ENCODE measurements at regions not wholly inside any gene's neighbourhood (a gene's known extent, or its start where the extent isn't known, plus 50 kb on each side); places are given as distances from the start of the nearest gene placed in this dataset.

DNA sequence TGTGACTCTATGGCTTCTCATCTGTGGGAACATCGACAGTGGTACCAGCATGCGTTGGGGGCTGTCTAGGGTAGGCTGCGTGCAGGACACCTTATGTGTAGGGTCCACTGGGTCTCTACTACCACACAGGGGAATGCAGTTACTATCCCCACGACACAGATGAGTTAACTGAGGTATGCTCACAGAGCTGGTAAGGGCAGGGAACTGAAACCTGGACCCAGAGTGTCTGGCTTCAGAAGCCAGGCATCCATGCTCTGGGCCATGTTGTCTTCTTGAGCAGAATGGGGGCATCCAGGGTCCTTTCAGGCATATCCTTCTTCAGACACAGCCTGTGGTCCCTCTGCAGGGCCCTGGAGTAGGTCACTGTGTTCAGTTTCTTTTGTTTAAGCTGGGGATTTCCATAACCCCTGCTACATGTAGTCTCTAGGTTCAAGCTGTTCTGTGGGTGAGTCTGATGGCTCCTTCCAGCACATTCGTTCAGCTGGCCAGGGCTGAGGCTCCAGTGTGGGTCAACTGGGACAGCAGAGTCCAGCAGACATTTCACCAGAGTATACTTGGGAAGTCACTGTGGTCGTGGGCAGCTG, 148.8 kb downstream of the GADD45G start:
- no peak overlapping the region for H3K27ac ChIP-seq (ENCODE audit: low read depth, low read length)
- no peak for DNase-seq (ENCODE audit: insufficient read length, low spot score, missing footprints)
- TF ChIP-seq, protein P1, sequence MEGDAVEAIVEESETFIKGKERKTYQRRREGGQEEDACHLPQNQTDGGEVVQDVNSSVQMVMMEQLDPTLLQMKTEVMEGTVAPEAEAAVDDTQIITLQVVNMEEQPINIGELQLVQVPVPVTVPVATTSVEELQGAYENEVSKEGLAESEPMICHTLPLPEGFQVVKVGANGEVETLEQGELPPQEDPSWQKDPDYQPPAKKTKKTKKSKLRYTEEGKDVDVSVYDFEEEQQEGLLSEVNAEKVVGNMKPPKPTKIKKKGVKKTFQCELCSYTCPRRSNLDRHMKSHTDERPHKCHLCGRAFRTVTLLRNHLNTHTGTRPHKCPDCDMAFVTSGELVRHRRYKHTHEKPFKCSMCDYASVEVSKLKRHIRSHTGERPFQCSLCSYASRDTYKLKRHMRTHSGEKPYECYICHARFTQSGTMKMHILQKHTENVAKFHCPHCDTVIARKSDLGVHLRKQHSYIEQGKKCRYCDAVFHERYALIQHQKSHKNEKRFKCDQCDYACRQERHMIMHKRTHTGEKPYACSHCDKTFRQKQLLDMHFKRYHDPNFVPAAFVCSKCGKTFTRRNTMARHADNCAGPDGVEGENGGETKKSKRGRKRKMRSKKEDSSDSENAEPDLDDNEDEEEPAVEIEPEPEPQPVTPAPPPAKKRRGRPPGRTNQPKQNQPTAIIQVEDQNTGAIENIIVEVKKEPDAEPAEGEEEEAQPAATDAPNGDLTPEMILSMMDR (IDR thresholded peaks at IDR 0.05; ENCODE audit: extremely low read depth, low read depth, low read length): no peak

DNA sequence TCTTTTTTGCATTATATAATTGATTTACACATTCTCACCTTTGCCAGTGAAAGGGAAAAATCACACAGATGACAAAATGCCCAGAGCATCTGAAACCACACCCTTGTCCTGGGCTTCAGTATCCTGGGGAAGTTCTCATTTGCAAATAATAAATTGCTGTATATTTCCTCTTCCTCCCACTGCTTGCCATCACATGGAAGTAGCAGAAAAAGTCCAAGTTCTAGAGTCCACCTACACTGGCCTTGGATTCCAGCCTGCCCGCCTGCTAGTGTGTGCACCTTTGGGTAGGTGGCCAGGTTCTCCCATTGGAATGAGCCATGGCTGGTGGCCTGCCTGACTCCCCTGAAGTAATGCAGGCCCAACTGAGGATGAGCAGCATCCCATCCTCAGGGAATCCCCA, 149.4 kb downstream of the GADD45G start:
- Histone ChIP-seq H4K20me1 (ENCODE audit: insufficient read depth, low read length) (no peaks in the 10 kb centered on the region), H3K4me3 (ENCODE audit: insufficient read depth, low read length) (no peak overlapping the region), H2AFZ (ENCODE audit: low read length) (no peak overlapping the region), H3K27me3 (ENCODE audit: insufficient read depth, low read length) (no peaks in the 10 kb centered on the region), H3K4me1 (ENCODE audit: insufficient read depth, low read length) (no peaks in the 10 kb centered on the region), H3K36me3 (ENCODE audit: insufficient read depth, low read length) (no peaks in the 10 kb centered on the region), H3K9me3 (ENCODE audit: low read depth, low read length) (no peaks in the 10 kb centered on the region), H3K79me2 (ENCODE audit: insufficient read depth, low read length) (no peaks in the 10 kb centered on the region), H3K27ac (ENCODE audit: low read depth, low read length) (no peak overlapping the region), H3K4me2 (ENCODE audit: insufficient read depth, low read length) (no peak overlapping the region)
- no peak for DNase-seq (ENCODE audit: insufficient read length, low spot score, missing footprints)
- TF ChIP-seq, protein P1 (IDR thresholded peaks at IDR 0.05; ENCODE audit: extremely low read depth, low read depth, low read length): no peak

More for the DNA sequence above, 148.8 kb downstream of the GADD45G start:
- no peaks in the 10 kb centered on the region for H3K4me1 ChIP-seq (ENCODE audit: insufficient read depth, low read length)
- H3K36me3 ChIP-seq (ENCODE audit: insufficient read depth, low read length): no peaks in the 10 kb centered on the region
- no peaks in the 10 kb centered on the region for H3K79me2 ChIP-seq (ENCODE audit: insufficient read depth, low read length)
- H2AFZ ChIP-seq (ENCODE audit: low read length): no peak overlapping the region
- H3K4me2 ChIP-seq (ENCODE audit: insufficient read depth, low read length): no peak overlapping the region
- H3K27me3 ChIP-seq (ENCODE audit: insufficient read depth, low read length): no peaks in the 10 kb centered on the region
- no peak overlapping the region for H3K4me3 ChIP-seq (ENCODE audit: insufficient read depth, low read length)
- no peaks in the 10 kb centered on the region for H4K20me1 ChIP-seq (ENCODE audit: insufficient read depth, low read length)
- no peaks in the 10 kb centered on the region for H3K9me3 ChIP-seq (ENCODE audit: low read depth, low read length)

DNA sequence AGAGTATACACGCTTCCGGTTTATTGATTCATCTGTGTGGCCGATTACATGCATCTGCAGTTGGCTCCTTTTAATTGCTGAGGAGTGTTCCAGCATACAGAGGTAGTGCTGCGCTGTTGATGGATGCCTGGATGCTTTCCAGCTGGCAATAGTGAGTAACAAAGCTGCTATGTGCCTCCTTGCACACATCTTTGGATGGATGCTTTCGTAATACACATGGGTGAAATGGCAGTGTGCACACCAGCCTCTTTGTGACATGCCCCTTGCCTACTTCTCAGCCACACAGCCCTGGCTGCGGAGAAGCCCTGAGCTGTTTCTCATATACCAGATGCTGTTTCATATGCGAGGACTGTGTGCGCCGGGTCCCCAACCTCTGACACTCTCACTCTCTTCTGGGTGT, 151.0 kb downstream of the GADD45G start:
- no peaks in the 10 kb centered on the region for H3K4me1 ChIP-seq (ENCODE audit: insufficient read depth, low read length)
- no peaks in the 10 kb centered on the region for H4K20me1 ChIP-seq (ENCODE audit: insufficient read depth, low read length)
- no peaks in the 10 kb centered on the region for H3K36me3 ChIP-seq (ENCODE audit: insufficient read depth, low read length)
- TF ChIP-seq, protein P1 (IDR thresholded peaks at IDR 0.05; ENCODE audit: extremely low read depth, low read depth, low read length): no peak
- H3K4me3 ChIP-seq (ENCODE audit: insufficient read depth, low read length): no peak overlapping the region
- no peaks in the 10 kb centered on the region for H3K79me2 ChIP-seq (ENCODE audit: insufficient read depth, low read length)
- H2AFZ ChIP-seq (ENCODE audit: low read length): no peak overlapping the region
- no peaks in the 10 kb centered on the region for H3K9me3 ChIP-seq (ENCODE audit: low read depth, low read length)
- DNase-seq (ENCODE audit: insufficient read length, low spot score, missing footprints): no peak
- no peak overlapping the region for H3K27ac ChIP-seq (ENCODE audit: low read depth, low read length)
- no peak overlapping the region for H3K4me2 ChIP-seq (ENCODE audit: insufficient read depth, low read length)
- no peaks in the 10 kb centered on the region for H3K27me3 ChIP-seq (ENCODE audit: insufficient read depth, low read length)

DNA sequence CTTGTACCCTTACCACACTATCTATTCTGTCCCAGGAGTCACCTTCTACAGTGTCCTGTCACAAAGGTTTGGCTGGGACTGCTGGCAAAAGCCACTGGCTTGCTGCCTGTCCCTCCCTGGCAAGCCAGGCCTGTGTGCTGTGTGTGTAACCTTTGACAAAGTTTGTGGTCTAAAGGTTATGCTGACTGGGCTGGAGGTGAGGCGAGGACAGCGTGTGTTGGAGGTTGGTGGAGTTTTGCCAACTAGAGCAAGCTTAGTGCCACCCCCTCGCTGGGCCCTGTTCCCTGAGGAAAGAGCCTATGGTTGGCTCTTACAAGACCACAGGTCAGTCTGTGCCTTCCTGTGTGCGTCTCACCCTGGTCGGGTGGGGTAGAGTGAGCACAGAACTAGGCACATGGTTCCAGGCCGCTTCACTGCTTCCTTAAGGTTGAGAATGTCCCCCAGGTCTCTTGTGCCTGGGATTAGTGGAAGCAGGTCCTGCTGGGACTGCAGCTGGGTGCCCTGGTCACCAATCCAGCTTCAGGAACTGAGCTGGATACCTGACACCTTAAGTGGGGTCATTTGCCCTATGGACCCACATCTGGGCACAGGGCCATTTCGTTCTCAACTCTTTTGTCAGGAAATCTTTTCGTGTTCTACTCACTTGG, 152.2 kb downstream of the GADD45G start:
- Histone ChIP-seq H2AFZ (ENCODE audit: low read length) (no peak overlapping the region), H3K4me2 (ENCODE audit: insufficient read depth, low read length) (no peak overlapping the region), H4K20me1 (ENCODE audit: insufficient read depth, low read length) (no peaks in the 10 kb centered on the region), H3K27ac (ENCODE audit: low read depth, low read length) (no peak overlapping the region), H3K4me1 (ENCODE audit: insufficient read depth, low read length) (no peaks in the 10 kb centered on the region), H3K9me3 (ENCODE audit: low read depth, low read length) (no peaks in the 10 kb centered on the region), H3K36me3 (ENCODE audit: insufficient read depth, low read length) (no peaks in the 10 kb centered on the region), H3K4me3 (ENCODE audit: insufficient read depth, low read length) (no peak overlapping the region), H3K27me3 (ENCODE audit: insufficient read depth, low read length) (no peaks in the 10 kb centered on the region), H3K79me2 (ENCODE audit: insufficient read depth, low read length) (no peaks in the 10 kb centered on the region)
- TF ChIP-seq, protein P1 (IDR thresholded peaks at IDR 0.05; ENCODE audit: extremely low read depth, low read depth, low read length): no peak
- DNase-seq (ENCODE audit: insufficient read length, low spot score, missing footprints): no peak
